ENCODE measurements at regions not wholly inside any gene's neighbourhood (a gene's known extent, or its start where the extent isn't known, plus 50 kb on each side); places are given as distances from the start of the nearest gene placed in this dataset.
"Not testable (repeated sequence)": the region's sequence is repeated elsewhere in the genome, so short reads cannot be mapped to it uniquely, and the experiment has no call there.

GRCh38 chr20:30811885-30812671 is 445.4 kb upstream of the DEFB115 start:
- no peak overlapping the region for H2AFZ ChIP-seq
- H3K9ac ChIP-seq, result no peak overlapping the region
- no peaks in the 10 kb centered on the region for H3K27me3 ChIP-seq (ENCODE audit: control insufficient read depth, insufficient read depth, low read length)
- H3K4me1 ChIP-seq, result no peaks in the 10 kb centered on the region
- H3K79me2 ChIP-seq, result no peaks in the 10 kb centered on the region
- TF ChIP-seq, protein P1, sequence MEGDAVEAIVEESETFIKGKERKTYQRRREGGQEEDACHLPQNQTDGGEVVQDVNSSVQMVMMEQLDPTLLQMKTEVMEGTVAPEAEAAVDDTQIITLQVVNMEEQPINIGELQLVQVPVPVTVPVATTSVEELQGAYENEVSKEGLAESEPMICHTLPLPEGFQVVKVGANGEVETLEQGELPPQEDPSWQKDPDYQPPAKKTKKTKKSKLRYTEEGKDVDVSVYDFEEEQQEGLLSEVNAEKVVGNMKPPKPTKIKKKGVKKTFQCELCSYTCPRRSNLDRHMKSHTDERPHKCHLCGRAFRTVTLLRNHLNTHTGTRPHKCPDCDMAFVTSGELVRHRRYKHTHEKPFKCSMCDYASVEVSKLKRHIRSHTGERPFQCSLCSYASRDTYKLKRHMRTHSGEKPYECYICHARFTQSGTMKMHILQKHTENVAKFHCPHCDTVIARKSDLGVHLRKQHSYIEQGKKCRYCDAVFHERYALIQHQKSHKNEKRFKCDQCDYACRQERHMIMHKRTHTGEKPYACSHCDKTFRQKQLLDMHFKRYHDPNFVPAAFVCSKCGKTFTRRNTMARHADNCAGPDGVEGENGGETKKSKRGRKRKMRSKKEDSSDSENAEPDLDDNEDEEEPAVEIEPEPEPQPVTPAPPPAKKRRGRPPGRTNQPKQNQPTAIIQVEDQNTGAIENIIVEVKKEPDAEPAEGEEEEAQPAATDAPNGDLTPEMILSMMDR (IDR thresholded peaks at IDR 0.05), result no peak
- no peak overlapping the region for H3K4me2 ChIP-seq (ENCODE audit: low read length)
- no peak overlapping the region for H3K27ac ChIP-seq
- H3K4me3 ChIP-seq (ENCODE audit: low read depth, low read length), result no peak overlapping the region
- no peaks in the 10 kb centered on the region for H3K36me3 ChIP-seq (ENCODE audit: control insufficient read depth, insufficient read depth, low read length)
- H3K9me3 ChIP-seq (ENCODE audit: control insufficient read depth, low read length), result no peaks in the 10 kb centered on the region

- Histone ChIP-seq H3K4me2 (ENCODE audit: low read length) (no peak overlapping the region), H3K27me3 (ENCODE audit: control insufficient read depth, insufficient read depth, low read length) (no peaks in the 10 kb centered on the region), H3K79me2 (no peaks in the 10 kb centered on the region), H3K4me1 (no peaks in the 10 kb centered on the region), H3K36me3 (ENCODE audit: control insufficient read depth, insufficient read depth, low read length) (no peaks in the 10 kb centered on the region), H3K27ac (no peak overlapping the region), H2AFZ (no peak overlapping the region), H3K9ac (no peak overlapping the region), H3K4me3 (ENCODE audit: low read depth, low read length) (no peak overlapping the region), H3K9me3 (ENCODE audit: control insufficient read depth, low read length) (no peaks in the 10 kb centered on the region)
- TF ChIP-seq, protein P1 (IDR thresholded peaks at IDR 0.05), result no peak
Observed at GRCh38 chr20:30812739-30813411, 444.6 kb upstream of the DEFB115 start.

DNA sequence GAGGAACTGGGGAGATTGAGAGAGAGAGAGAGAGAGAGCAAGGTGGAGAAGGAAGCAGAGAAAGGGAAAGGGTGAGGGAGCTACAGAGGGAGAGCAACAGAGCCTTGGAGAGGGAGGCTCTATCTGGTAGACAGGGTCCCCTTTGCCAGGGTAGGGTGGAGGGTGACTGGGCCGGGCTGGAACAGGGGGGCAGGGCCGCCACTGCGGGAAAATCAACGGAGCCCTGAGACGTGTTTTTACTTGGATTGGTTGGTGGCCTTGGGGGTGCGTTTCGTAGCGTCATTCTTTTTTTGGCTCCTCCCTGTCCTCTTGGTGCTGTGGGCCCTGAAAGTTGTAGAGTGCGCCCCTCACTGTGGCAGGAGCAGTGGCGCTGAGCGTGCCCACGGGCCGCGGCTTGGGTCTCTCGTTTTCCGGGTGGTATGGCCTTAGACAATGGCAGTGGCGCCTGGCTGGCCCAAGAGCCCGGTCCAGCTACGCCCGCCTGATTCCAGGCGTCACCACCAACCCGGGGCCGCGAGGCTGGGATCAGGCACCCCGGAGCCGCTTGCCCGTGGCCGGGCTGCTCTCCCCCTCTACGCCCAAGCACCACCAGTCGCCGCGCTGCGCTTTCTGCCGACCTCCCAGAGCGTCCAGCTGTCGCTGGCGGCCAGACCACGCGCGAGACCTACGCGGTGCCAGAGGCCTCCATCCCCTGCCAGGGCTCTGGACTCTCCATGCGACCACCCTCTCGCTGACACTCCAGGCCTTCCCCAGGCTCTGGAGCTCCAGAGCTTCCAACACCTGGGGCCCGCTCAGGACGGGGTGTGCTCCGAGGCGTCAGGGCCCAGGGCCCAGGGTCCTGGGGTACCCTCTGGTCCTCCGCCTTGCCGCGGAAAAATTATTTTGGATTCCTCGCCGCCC is 443.8 kb upstream of the DEFB115 start:
- H3K27me3 ChIP-seq (ENCODE audit: control insufficient read depth, insufficient read depth, low read length), result not testable (repeated sequence)

GRCh38 chr20:30814312-30814639 is 443.2 kb upstream of the DEFB115 start:
- H3K4me3 ChIP-seq (ENCODE audit: low read depth, low read length); H3K79me2 ChIP-seq; H3K9me3 ChIP-seq (ENCODE audit: control insufficient read depth, low read length); H3K36me3 ChIP-seq (ENCODE audit: control insufficient read depth, insufficient read depth, low read length); H3K27ac ChIP-seq; H3K4me1 ChIP-seq; H2AFZ ChIP-seq; H3K27me3 ChIP-seq (ENCODE audit: control insufficient read depth, insufficient read depth, low read length); H3K9ac ChIP-seq; H3K4me2 ChIP-seq (ENCODE audit: low read length): not testable (repeated sequence)

More for the DNA sequence above, 443.8 kb upstream of the DEFB115 start:
- H3K4me3 ChIP-seq (ENCODE audit: low read depth, low read length); H3K9me3 ChIP-seq (ENCODE audit: control insufficient read depth, low read length); H2AFZ ChIP-seq; H3K36me3 ChIP-seq (ENCODE audit: control insufficient read depth, insufficient read depth, low read length); H3K27ac ChIP-seq; H3K9ac ChIP-seq; H3K4me2 ChIP-seq (ENCODE audit: low read length); H3K79me2 ChIP-seq; H3K4me1 ChIP-seq: not testable (repeated sequence)

DNA sequence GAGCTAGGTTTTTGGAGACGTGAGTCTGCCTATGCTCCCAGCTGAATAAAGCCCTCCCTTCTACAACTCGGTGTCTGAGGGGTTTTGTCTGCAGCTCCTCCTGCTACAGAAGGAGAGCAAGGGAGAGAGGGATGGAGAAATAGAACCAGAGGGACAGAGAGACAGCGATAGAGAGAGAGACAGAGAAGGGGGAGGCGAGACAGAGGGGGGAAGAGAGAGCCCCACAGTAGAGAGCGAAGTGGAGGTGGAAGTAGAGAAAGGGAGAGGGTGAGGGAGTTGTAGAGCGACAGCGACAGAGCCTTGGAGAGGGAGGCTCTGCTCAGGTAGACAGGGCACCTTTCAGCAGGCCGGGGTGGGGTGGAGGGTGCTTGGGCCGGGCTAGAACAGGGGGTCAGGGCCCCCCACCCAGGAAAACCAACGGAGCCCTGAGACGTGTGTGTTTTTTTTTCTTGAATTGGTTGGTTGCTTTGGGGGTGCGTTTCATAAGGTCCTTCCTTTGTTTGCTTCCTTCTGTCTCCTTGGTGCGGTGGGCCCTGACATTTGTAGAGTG is 442.4 kb upstream of the DEFB115 start:
- not testable (repeated sequence) for H3K4me1 ChIP-seq; H3K9ac ChIP-seq; H3K9me3 ChIP-seq (ENCODE audit: control insufficient read depth, low read length); H3K36me3 ChIP-seq (ENCODE audit: control insufficient read depth, insufficient read depth, low read length); H3K4me3 ChIP-seq (ENCODE audit: low read depth, low read length); H2AFZ ChIP-seq; H3K27me3 ChIP-seq (ENCODE audit: control insufficient read depth, insufficient read depth, low read length); H3K4me2 ChIP-seq (ENCODE audit: low read length); H3K79me2 ChIP-seq; H3K27ac ChIP-seq

All from parathyroid adenoma (tissue), 2 donors.